ENCODE measurements at regions not wholly inside any gene's neighbourhood (a gene's known extent, or its start where the extent isn't known, plus 50 kb on each side); places are given as distances from the start of the nearest gene placed in this dataset.

DNA sequence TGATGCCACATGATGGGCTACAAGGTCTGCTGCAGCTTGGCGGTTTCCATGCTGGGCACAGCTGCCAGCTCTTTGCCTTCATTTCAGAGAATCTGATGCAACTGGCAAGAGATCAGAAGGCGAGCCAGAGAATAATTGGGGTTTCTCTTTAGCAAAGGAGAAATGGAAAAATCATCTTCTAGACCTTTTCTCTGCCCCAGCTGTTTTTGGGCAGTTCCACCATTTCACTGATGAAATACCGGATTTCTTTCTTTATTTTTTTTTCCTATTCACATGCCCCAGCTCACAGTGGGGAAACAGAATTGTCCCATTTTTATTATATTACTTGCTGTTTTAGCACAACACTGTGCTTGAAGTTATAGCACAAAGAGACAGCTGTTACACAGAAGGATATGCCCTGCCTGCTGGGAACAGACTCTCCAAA lies 439.3 kb upstream of the GOT2 start:
- Histone ChIP-seq H3K27ac (no peak overlapping the region), H3K4me3 (no peak overlapping the region), H3K27me3 (no peaks in the 10 kb centered on the region), H3K9me3 (ENCODE audit: low read depth) (no peaks in the 10 kb centered on the region), H3K4me1 (ENCODE audit: low read depth) (no peaks in the 10 kb centered on the region), H3K36me3 (no peaks in the 10 kb centered on the region)
- DNase-seq (ENCODE audit: low read depth in 1 of 2, low spot score in 1 of 2), result no peak
- TF ChIP-seq, protein P1, sequence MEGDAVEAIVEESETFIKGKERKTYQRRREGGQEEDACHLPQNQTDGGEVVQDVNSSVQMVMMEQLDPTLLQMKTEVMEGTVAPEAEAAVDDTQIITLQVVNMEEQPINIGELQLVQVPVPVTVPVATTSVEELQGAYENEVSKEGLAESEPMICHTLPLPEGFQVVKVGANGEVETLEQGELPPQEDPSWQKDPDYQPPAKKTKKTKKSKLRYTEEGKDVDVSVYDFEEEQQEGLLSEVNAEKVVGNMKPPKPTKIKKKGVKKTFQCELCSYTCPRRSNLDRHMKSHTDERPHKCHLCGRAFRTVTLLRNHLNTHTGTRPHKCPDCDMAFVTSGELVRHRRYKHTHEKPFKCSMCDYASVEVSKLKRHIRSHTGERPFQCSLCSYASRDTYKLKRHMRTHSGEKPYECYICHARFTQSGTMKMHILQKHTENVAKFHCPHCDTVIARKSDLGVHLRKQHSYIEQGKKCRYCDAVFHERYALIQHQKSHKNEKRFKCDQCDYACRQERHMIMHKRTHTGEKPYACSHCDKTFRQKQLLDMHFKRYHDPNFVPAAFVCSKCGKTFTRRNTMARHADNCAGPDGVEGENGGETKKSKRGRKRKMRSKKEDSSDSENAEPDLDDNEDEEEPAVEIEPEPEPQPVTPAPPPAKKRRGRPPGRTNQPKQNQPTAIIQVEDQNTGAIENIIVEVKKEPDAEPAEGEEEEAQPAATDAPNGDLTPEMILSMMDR (IDR thresholded peaks at IDR 0.05; ENCODE audit: low read depth, low read length), result no peak

DNA sequence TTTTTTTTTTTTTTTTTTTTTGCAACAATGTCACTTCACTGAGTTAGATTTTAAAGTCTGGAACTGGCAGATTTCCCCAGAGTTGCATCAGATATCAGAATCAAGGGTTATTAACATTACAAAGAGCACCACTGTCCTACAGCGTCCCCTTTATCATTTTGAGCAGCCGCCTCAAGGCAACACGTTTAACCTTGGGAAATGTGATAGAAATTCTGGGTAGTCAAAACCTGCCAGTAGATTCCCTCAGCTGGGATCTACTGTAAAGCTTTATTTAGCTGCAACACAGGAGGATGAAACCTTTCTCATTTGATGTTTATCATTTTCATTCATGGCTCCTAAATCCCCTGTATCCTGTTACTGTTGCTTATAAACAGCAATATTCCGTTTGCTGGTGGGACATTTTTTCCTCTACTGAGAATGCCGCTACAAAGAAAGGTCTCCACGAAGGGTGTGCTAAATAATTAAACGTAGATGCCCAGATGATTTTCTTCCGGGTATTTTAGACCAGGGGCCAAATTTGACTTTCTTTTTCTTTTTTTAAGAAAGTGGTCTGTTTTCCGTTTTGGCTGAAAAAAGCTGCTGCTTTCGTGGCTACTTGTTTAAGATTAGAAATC lies 436.1 kb upstream of the GOT2 start:
- no peak for DNase-seq (ENCODE audit: low read depth in 1 of 2, low spot score in 1 of 2)
- H3K9me3 ChIP-seq (ENCODE audit: low read depth), result no peaks in the 10 kb centered on the region
- no peak overlapping the region for H3K27ac ChIP-seq
- H3K4me1 ChIP-seq (ENCODE audit: low read depth), result no peaks in the 10 kb centered on the region
- TF ChIP-seq, protein P1 (IDR thresholded peaks at IDR 0.05; ENCODE audit: low read depth, low read length), result no peak
- no peak overlapping the region for H3K4me3 ChIP-seq
- no peaks in the 10 kb centered on the region for H3K27me3 ChIP-seq
- no peaks in the 10 kb centered on the region for H3K36me3 ChIP-seq

DNA sequence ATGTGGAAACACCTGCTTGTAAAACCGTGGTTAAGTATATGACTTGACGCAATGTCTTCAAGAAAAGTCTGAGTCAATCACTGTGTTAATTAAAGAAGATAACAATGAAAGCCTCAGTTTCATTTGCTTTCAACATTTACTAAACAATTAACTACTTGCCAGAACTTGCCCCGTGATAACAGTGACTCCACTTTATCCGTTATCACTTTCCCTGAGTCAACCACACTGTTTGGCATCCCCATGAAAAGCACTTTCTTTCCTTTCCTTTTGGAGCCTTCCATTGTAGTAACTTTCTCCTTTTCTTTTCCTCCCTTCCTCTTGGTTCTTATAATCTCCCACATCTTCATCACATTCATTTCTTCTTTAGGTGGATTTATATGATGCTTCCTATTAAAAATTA lies 435.1 kb upstream of the GOT2 start:
- no peak for DNase-seq (ENCODE audit: low read depth in 1 of 2, low spot score in 1 of 2)
- H3K4me1 ChIP-seq (ENCODE audit: low read depth), result no peaks in the 10 kb centered on the region
- H3K27me3 ChIP-seq, result no peaks in the 10 kb centered on the region
- H3K9me3 ChIP-seq (ENCODE audit: low read depth), result no peaks in the 10 kb centered on the region
- TF ChIP-seq, protein P1 (IDR thresholded peaks at IDR 0.05; ENCODE audit: low read depth, low read length), result no peak
- H3K4me3 ChIP-seq, result no peak overlapping the region
- no peak overlapping the region for H3K27ac ChIP-seq
- H3K36me3 ChIP-seq, result no peaks in the 10 kb centered on the region

DNA sequence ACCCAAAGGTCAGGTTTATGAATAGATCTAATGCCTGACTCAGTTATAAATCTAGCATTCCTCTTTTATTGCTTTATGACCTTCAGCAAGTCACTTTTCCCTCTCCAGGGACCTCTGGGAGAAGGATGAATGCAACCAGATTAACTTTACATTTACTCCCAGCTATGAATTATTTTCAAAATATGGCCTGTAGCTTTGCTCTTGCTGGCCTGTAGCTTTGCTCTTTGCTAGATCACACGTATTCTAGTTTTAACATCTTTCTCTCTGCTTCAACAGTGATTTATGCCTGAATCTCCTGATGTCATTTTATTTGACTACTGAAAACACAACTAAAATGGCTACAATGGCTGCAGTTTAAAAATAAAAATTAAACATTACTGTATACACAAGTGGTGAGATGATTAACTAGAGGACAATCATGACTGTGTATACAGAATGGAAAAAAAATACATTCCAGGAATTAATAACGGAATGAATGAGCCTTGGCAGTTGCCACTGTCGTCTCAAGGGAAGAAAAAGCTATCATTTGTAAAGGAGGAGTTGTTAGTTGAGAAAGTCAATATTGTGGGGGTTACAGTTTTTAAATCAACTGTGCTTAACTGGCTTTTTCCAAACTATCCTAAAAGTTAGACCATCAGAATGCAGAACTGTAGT lies 434.5 kb upstream of the GOT2 start:
- Histone ChIP-seq H3K4me3 (no peak overlapping the region), H3K27me3 (no peaks in the 10 kb centered on the region), H3K4me1 (ENCODE audit: low read depth) (no peaks in the 10 kb centered on the region), H3K9me3 (ENCODE audit: low read depth) (no peaks in the 10 kb centered on the region), H3K27ac (no peak overlapping the region), H3K36me3 (no peaks in the 10 kb centered on the region)
- TF ChIP-seq, protein P1 (IDR thresholded peaks at IDR 0.05; ENCODE audit: low read depth, low read length), result no peak
- DNase-seq (ENCODE audit: low read depth in 1 of 2, low spot score in 1 of 2), result no peak

DNA sequence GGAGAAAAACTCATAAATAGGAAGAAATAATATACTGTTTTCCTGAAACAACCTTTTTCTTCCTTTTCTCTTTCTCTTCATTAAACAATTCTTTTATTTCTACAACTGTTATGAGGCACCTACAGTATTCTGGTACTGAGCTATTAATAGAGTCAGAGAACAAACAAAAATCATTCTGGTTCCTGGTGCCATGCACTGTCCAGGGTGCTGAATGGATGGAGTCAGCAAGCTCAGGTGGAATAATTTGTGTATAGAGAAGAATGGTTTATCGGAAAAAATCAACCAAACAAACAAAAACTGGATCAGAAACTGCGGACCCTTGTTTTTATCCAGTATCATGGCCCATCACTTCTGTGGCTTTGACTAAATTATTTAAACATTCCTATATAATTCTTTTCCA lies 430.3 kb upstream of the GOT2 start:
- H3K27ac ChIP-seq, result no peak overlapping the region
- H3K4me1 ChIP-seq (ENCODE audit: low read depth), result no peaks in the 10 kb centered on the region
- H3K36me3 ChIP-seq, result no peaks in the 10 kb centered on the region
- DNase-seq (ENCODE audit: low read depth in 1 of 2, low spot score in 1 of 2), result peak in 1 of 2 donors; percentile 77
- H3K9me3 ChIP-seq (ENCODE audit: low read depth), result no peaks in the 10 kb centered on the region
- no peaks in the 10 kb centered on the region for H3K27me3 ChIP-seq
- TF ChIP-seq, protein P1 (IDR thresholded peaks at IDR 0.05; ENCODE audit: low read depth, low read length), result no peak
- no peak overlapping the region for H3K4me3 ChIP-seq

All from cardiac muscle cell (in vitro differentiated cells and primary cell).